GM23338 (cell line): ENCODE measurements at regions not wholly inside any gene's neighbourhood (a gene's known extent, or its start where the extent isn't known, plus 50 kb on each side); places are given as distances from the start of the nearest gene placed in this dataset.

Experiments
- ATAC-seq: fragments of 200-7000 bp; cut with Tn5 transposase; 3 replicates; pipeline ENCODE4 v1.9.1; 2020
- DNase-seq: peaks from one replicate; pipeline ENCODE4 v3.0.0-alpha.2; 2015; ENCODE audit warnings: low spot score
- H2AFZ ChIP-seq: fragments of 200-600 bp; sonication (generic); 2 replicates; pipeline ENCODE4 v1.8.0; 2016; ENCODE audit warnings: antibody characterized with exemption, mild to moderate bottlenecking, moderate library complexity
- H3F3A ChIP-seq: fragments of 200-600 bp; sonication (generic); replicated peaks from 2 replicates; pipeline ENCODE4 v1.8.0; 2017; ENCODE audit warnings: antibody characterized with exemption, mixed run types, low read depth
- H3K27ac ChIP-seq: fragments of 200-600 bp; sonication (generic); 2 replicates; pipeline ENCODE4 v1.6.1; 2016; ENCODE audit warnings: low read depth
- H3K27me3 ChIP-seq: fragments of 200-600 bp; sonication (generic); 2 replicates; pipeline ENCODE4 v1.8.0; 2016; ENCODE audit warnings: mild to moderate bottlenecking, mixed run types, moderate library complexity; ENCODE audit not compliant: insufficient read depth
- H3K36me3 ChIP-seq: fragments of 200-600 bp; sonication (generic); 2 replicates; pipeline ENCODE4 v1.8.0; 2016; ENCODE audit warnings: mild to moderate bottlenecking; ENCODE audit not compliant: insufficient read depth
- H3K4me1 ChIP-seq: fragments of 200-600 bp; sonication (generic); 2 replicates; pipeline ENCODE4 v1.8.0; 2016; ENCODE audit warnings: mild to moderate bottlenecking, moderate library complexity; ENCODE audit not compliant: insufficient read depth
- H3K4me2 ChIP-seq: fragments of 200-600 bp; sonication (generic); 2 replicates; pipeline ENCODE4 v1.7.1; 2017; ENCODE audit warnings: mixed run types
- H3K4me3 ChIP-seq: fragments of 200-600 bp; sonication (generic); 2 replicates; pipeline ENCODE4 v1.6.1; 2016; ENCODE audit warnings: mixed run types
- H3K79me2 ChIP-seq: fragments of 200-600 bp; sonication (generic); replicated peaks from 2 replicates; pipeline ENCODE4 v1.8.0; 2017; ENCODE audit warnings: mild to moderate bottlenecking; ENCODE audit not compliant: insufficient read depth
- H3K9me2 ChIP-seq: fragments of 200-600 bp; sonication (generic); 2 replicates; pipeline ENCODE4 v1.8.0; 2017; ENCODE audit not compliant: insufficient read depth
- H4K20me1 ChIP-seq: fragments of 200-600 bp; sonication (generic); replicated peaks from 2 replicates; pipeline ENCODE4 v1.8.0; 2017; ENCODE audit warnings: mild to moderate bottlenecking; ENCODE audit not compliant: insufficient read depth
- H3K27ac Mint-ChIP-seq: 2 replicates; pipeline ENCODE4 v1.8.0; 2020; ENCODE audit warnings: inconsistent platforms, mild to moderate bottlenecking, moderate library complexity, mixed read lengths
- H3K27me3 Mint-ChIP-seq: 3 replicates; pipeline ENCODE4 v1.8.0; 2022; ENCODE audit warnings: low read depth, mild to moderate bottlenecking, moderate library complexity, mixed read lengths, inconsistent platforms; ENCODE audit not compliant: insufficient read depth, poor library complexity
- H3K36me3 Mint-ChIP-seq: 3 replicates; pipeline ENCODE4 v1.8.0; 2021; ENCODE audit warnings: low read depth, mild to moderate bottlenecking, inconsistent platforms, moderate library complexity, mixed read lengths
- H3K4me1 Mint-ChIP-seq: 3 replicates; pipeline ENCODE4 v1.8.0; 2020; ENCODE audit warnings: mild to moderate bottlenecking, inconsistent platforms, mixed read lengths
- H3K4me3 Mint-ChIP-seq: 3 replicates; pipeline ENCODE4 v1.8.0; 2021; ENCODE audit warnings: moderate library complexity, mild to moderate bottlenecking, inconsistent platforms, mixed read lengths
- H3K9me3 Mint-ChIP-seq: 3 replicates; pipeline ENCODE4 v1.8.0; 2020; ENCODE audit warnings: moderate library complexity, mild to moderate bottlenecking, inconsistent platforms, mixed read lengths
- CREB1 ChIP-seq: fragments of 250-450 bp; sonication (Bioruptor Pico); IDR thresholded peaks from 2 replicates; pipeline ENCODE4 v1.5.0; 2020; ENCODE audit warnings: low read depth, mild to moderate bottlenecking, moderate library complexity
- EZH2 ChIP-seq: fragments of 200-600 bp; sonication (generic); IDR thresholded peaks from one replicate; pipeline ENCODE4 v1.8.0; 2017; ENCODE audit warnings: antibody characterized with exemption, mild to moderate bottlenecking, low read depth; ENCODE audit not compliant: unreplicated experiment
- EZH2phosphoT487 ChIP-seq: fragments of 200-600 bp; sonication (generic); IDR thresholded peaks from one replicate; pipeline ENCODE4 v1.8.1; 2018; ENCODE audit warnings: antibody characterized with exemption; ENCODE audit not compliant: unreplicated experiment
- JUNB ChIP-seq: IDR thresholded peaks from one replicate; pipeline ENCODE4 v1.6.1; 2016; ENCODE audit warnings: antibody characterized with exemption; ENCODE audit not compliant: unreplicated experiment
- NANOG ChIP-seq: IDR thresholded peaks from 2 replicates; pipeline ENCODE4 v1.6.1; 2016; ENCODE audit warnings: antibody characterized with exemption, borderline replicate concordance
- POLR2AphosphoS5 ChIP-seq: IDR thresholded peaks from 2 replicates; pipeline ENCODE4 v1.6.1; 2016; ENCODE audit warnings: antibody characterized with exemption, low read depth
- STAT1 ChIP-seq: IDR thresholded peaks from one replicate; pipeline ENCODE4 v1.6.1; 2016; ENCODE audit warnings: antibody characterized with exemption; ENCODE audit not compliant: unreplicated experiment
- ZNF114 ChIP-seq: fragments of 250-450 bp; sonication (Bioruptor Pico); IDR thresholded peaks from 2 replicates; pipeline ENCODE4 v1.5.0; 2020; ENCODE audit warnings: mild to moderate bottlenecking, moderate library complexity
- ZNF331 ChIP-seq: fragments of 250-450 bp; sonication (Bioruptor Pico); IDR thresholded peaks from 2 replicates; pipeline ENCODE4 v1.5.0; 2020; ENCODE audit warnings: low read depth, mild to moderate bottlenecking, moderate library complexity
- TF ChIP-seq, protein P1 (sequence below), 2 experiments: fragments of 200-600 bp in 1 of 2; sonication (generic) in 1 of 2; conservative IDR thresholded peaks; 2 replicates each; pipeline versions ENCODE4 v1.5.1 to v1.6.1; 2016 to 2017; ENCODE audit warnings: antibody characterized with exemption in 2 of 2, low read depth in 2 of 2, mild to moderate bottlenecking in 2 of 2, moderate library complexity in 1 of 2
- TF ChIP-seq, protein P2 (sequence below): fragments of 250-450 bp; sonication (Bioruptor Pico); IDR thresholded peaks from 2 replicates; pipeline ENCODE4 v1.5.0; 2020; ENCODE audit warnings: mild to moderate bottlenecking, moderate library complexity
- TF ChIP-seq, protein P3 (sequence below): IDR thresholded peaks from 2 replicates; pipeline ENCODE4 v1.6.1; 2016; ENCODE audit warnings: antibody characterized with exemption

DNA sequence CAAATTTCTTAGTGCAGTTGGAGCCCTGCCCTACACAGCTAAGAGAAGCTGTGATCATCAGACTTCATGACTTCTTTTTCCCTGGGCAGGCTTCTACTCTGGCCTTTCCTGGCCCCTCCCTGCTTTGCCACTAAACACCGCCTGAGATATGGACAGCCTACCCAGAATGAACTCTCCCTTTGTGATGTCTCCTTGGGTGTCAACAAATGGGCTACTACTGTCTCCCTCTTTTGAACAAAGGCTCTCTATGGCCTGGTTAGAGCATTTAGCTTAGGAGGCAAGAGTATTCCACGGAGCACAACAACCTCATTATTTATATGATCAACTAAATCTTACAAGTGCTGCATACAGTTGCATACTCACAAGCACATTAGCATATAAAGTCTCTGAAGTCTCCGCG is 127.6 kb upstream of the HCCS start:
- H3K9me2 ChIP-seq, result no peaks in the 10 kb centered on the region
- no peaks in the 10 kb centered on the region for H3K4me1 ChIP-seq
- H3K36me3 ChIP-seq, result no peaks in the 10 kb centered on the region
- no peaks in the 10 kb centered on the region for H3K79me2 ChIP-seq
- no peaks in the 10 kb centered on the region for H3K36me3 Mint-ChIP-seq
- H3K4me3 Mint-ChIP-seq, result no peak overlapping the region
- H3F3A ChIP-seq, result no peaks in the 10 kb centered on the region
- no peak overlapping the region for H2AFZ ChIP-seq
- DNase-seq, result no peak
- peaks cover 1% of the 10 kb centered on the region for H3K27me3 Mint-ChIP-seq
- H3K4me1 Mint-ChIP-seq, result no peaks in the 10 kb centered on the region; the same call in 2 of the 3 replicates
- no peaks in the 10 kb centered on the region for H3K27me3 ChIP-seq
- no peak for TF ChIP-seq NANOG
- no peak overlapping the region for H3K27ac ChIP-seq
- no peak overlapping the region for H3K27ac Mint-ChIP-seq
- H3K4me3 ChIP-seq, result no peak overlapping the region
- H3K4me2 ChIP-seq, result no peak overlapping the region
- no peak for ATAC-seq
- no peaks in the 10 kb centered on the region for H4K20me1 ChIP-seq
- no peaks in the 10 kb centered on the region; the same call in 2 of the 3 replicates for H3K9me3 Mint-ChIP-seq

DNA sequence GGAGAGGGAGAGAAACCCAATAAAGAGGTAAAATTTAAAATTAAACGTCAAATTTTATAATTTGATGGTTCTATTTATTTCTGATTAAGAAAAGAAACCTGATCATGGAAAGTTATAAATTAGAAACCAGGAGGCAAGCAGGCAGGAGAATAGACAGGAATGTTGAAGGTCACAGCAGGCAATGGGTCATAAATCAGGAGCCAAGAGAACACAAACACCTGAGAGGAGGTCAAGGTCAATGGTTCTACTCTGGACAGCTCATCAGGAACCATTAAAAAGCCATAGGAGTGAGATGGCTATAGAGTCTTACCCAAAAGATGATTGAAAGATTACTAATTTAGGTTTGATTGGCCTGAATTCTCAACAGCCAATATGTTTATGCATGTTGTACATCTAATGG is 126.9 kb upstream of the HCCS start:
- Histone ChIP-seq H3K27ac (no peak overlapping the region), H3K79me2 (no peaks in the 10 kb centered on the region), H3K9me2 (no peaks in the 10 kb centered on the region), H3K36me3 (no peaks in the 10 kb centered on the region), H3K27me3 (no peaks in the 10 kb centered on the region), H2AFZ (no peak overlapping the region), H3K4me1 (no peaks in the 10 kb centered on the region), H3F3A (no peaks in the 10 kb centered on the region), H4K20me1 (no peaks in the 10 kb centered on the region), H3K4me2 (no peak overlapping the region), H3K4me3 (no peak overlapping the region)
- peaks cover 1% of the 10 kb centered on the region for H3K27me3 Mint-ChIP-seq
- H3K36me3 Mint-ChIP-seq, result no peaks in the 10 kb centered on the region
- no peak overlapping the region for H3K27ac Mint-ChIP-seq
- no peak overlapping the region for H3K4me3 Mint-ChIP-seq
- DNase-seq (no peak), ATAC-seq (no peak)
- H3K4me1 Mint-ChIP-seq, result peaks cover 2% of the 10 kb centered on the region
- H3K9me3 Mint-ChIP-seq, result no peaks in the 10 kb centered on the region; the same call in 2 of the 3 replicates
- TF ChIP-seq EZH2phosphoT487, result no peak
- TF ChIP-seq, protein P1, sequence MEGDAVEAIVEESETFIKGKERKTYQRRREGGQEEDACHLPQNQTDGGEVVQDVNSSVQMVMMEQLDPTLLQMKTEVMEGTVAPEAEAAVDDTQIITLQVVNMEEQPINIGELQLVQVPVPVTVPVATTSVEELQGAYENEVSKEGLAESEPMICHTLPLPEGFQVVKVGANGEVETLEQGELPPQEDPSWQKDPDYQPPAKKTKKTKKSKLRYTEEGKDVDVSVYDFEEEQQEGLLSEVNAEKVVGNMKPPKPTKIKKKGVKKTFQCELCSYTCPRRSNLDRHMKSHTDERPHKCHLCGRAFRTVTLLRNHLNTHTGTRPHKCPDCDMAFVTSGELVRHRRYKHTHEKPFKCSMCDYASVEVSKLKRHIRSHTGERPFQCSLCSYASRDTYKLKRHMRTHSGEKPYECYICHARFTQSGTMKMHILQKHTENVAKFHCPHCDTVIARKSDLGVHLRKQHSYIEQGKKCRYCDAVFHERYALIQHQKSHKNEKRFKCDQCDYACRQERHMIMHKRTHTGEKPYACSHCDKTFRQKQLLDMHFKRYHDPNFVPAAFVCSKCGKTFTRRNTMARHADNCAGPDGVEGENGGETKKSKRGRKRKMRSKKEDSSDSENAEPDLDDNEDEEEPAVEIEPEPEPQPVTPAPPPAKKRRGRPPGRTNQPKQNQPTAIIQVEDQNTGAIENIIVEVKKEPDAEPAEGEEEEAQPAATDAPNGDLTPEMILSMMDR (conservative IDR thresholded peaks at IDR 0.05; ENCODE audit: low read depth in 2 of 2), result no peak
- TF ChIP-seq JUNB, result no peak
- TF ChIP-seq, protein P2, sequence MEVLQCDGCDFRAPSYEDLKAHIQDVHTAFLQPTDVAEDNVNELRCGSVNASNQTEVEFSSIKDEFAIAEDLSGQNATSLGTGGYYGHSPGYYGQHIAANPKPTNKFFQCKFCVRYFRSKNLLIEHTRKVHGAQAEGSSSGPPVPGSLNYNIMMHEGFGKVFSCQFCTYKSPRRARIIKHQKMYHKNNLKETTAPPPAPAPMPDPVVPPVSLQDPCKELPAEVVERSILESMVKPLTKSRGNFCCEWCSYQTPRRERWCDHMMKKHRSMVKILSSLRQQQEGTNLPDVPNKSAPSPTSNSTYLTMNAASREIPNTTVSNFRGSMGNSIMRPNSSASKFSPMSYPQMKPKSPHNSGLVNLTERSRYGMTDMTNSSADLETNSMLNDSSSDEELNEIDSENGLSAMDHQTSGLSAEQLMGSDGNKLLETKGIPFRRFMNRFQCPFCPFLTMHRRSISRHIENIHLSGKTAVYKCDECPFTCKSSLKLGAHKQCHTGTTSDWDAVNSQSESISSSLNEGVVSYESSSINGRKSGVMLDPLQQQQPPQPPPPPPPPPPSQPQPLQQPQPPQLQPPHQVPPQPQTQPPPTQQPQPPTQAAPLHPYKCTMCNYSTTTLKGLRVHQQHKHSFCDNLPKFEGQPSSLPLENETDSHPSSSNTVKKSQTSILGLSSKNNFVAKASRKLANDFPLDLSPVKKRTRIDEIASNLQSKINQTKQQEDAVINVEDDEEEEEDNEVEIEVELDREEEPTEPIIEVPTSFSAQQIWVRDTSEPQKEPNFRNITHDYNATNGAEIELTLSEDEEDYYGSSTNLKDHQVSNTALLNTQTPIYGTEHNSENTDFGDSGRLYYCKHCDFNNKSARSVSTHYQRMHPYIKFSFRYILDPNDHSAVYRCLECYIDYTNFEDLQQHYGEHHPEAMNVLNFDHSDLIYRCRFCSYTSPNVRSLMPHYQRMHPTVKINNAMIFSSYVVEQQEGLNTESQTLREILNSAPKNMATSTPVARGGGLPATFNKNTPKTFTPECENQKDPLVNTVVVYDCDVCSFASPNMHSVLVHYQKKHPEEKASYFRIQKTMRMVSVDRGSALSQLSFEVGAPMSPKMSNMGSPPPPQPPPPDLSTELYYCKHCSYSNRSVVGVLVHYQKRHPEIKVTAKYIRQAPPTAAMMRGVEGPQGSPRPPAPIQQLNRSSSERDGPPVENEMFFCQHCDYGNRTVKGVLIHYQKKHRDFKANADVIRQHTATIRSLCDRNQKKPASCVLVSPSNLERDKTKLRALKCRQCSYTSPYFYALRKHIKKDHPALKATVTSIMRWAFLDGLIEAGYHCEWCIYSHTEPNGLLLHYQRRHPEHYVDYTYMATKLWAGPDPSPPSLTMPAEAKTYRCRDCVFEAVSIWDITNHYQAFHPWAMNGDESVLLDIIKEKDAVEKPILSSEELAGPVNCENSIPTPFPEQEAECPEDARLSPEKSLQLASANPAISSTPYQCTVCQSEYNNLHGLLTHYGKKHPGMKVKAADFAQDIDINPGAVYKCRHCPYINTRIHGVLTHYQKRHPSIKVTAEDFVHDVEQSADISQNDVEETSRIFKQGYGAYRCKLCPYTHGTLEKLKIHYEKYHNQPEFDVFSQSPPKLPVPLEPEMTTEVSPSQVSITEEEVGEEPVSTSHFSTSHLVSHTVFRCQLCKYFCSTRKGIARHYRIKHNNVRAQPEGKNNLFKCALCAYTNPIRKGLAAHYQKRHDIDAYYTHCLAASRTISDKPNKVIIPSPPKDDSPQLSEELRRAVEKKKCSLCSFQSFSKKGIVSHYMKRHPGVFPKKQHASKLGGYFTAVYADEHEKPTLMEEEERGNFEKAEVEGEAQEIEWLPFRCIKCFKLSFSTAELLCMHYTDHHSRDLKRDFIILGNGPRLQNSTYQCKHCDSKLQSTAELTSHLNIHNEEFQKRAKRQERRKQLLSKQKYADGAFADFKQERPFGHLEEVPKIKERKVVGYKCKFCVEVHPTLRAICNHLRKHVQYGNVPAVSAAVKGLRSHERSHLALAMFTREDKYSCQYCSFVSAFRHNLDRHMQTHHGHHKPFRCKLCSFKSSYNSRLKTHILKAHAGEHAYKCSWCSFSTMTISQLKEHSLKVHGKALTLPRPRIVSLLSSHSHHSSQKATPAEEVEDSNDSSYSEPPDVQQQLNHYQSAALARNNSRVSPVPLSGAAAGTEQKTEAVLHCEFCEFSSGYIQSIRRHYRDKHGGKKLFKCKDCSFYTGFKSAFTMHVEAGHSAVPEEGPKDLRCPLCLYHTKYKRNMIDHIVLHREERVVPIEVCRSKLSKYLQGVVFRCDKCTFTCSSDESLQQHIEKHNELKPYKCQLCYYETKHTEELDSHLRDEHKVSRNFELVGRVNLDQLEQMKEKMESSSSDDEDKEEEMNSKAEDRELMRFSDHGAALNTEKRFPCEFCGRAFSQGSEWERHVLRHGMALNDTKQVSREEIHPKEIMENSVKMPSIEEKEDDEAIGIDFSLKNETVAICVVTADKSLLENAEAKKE (CRISPR knock-in tag), result no peak
- TF ChIP-seq STAT1, result no peak
- no peak for TF ChIP-seq EZH2
- no peak for TF ChIP-seq ZNF331 (CRISPR knock-in tag)
- TF ChIP-seq POLR2AphosphoS5, result no peak
- TF ChIP-seq, protein P3, sequence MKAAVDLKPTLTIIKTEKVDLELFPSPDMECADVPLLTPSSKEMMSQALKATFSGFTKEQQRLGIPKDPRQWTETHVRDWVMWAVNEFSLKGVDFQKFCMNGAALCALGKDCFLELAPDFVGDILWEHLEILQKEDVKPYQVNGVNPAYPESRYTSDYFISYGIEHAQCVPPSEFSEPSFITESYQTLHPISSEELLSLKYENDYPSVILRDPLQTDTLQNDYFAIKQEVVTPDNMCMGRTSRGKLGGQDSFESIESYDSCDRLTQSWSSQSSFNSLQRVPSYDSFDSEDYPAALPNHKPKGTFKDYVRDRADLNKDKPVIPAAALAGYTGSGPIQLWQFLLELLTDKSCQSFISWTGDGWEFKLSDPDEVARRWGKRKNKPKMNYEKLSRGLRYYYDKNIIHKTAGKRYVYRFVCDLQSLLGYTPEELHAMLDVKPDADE, result no peak
- no peak for TF ChIP-seq ZNF114 (CRISPR knock-in tag)
- no peak for TF ChIP-seq CREB1 (CRISPR knock-in tag)
- no peak for TF ChIP-seq NANOG
